COR-L47 (cell line): ENCODE measurements at regions not wholly inside any gene's neighbourhood (a gene's known extent, or its start where the extent isn't known, plus 50 kb on each side); places are given as distances from the start of the nearest gene placed in this dataset.

ENCODE experiments used
- DNase-seq: peaks from one replicate; lab custom pipeline; 2025; lab: John Stamatoyannopoulos, UW

GRCh38 chr20:12022126-12022525, 104.4 kb downstream of the BTBD3 start:
- DNase-seq: no peak

DNA sequence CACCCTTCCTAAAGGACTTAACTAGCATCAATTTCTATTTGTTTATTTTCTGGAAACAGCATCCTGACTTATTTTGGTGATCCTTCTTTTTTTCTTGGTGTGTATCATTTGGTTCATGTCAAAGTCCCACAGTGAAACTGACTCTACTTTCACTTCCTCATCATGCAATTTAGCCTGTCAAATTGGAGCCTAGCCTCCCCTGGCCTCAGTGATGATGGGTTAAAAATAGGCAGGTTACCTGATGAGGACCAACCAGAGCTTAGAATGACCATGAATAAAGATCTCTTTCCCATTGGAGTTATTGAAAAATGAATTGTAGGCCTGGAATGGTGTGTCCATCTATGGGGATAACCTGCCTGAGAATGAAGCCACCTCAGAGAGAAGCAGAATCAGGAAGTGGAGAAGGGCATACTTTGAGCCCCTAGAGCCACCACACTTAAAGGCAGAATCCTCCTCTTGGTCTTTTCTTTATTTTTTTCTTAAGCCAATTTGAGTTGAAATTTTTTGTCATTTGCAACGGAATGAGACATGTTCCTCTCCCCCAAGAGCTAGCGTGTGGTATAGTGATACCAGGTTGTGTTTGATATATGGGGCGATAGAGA, 105.6 kb downstream of the BTBD3 start:
- no peak for DNase-seq

- DNase-seq: no peak
These were observed 111.1 kb downstream of the BTBD3 start for GRCh38 chr20:12028771-12029170.

- DNase-seq: no peak
These were observed 112.8 kb downstream of the BTBD3 start for GRCh38 chr20:12030470-12030869.

DNA sequence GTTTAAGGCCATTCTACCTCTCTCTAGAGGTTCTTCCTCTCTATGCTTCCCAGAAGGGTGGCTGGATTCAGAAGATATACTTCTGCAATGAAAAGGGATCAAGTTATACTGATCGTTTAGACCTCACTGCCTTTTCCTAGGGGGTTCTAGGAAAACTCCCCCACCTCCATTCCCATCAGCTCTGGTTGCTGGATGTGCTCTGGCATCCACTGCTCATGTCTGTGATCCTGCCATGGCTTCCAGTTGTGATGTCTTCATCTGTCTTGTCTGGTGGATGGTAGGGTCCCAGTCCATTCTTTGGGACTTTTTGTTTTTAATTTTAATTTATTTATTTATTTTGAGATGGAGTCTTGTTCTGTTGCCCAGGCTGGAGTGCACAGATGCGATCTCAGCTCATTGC, 118.4 kb downstream of the BTBD3 start:
- DNase-seq: no peak

GRCh38 chr20:12037521-12037920, 119.8 kb downstream of the BTBD3 start:
- no peak for DNase-seq

- peak; percentile 60 for DNase-seq
These were observed 122.6 kb downstream of the BTBD3 start for GRCh38 chr20:12040261-12040660.

DNA sequence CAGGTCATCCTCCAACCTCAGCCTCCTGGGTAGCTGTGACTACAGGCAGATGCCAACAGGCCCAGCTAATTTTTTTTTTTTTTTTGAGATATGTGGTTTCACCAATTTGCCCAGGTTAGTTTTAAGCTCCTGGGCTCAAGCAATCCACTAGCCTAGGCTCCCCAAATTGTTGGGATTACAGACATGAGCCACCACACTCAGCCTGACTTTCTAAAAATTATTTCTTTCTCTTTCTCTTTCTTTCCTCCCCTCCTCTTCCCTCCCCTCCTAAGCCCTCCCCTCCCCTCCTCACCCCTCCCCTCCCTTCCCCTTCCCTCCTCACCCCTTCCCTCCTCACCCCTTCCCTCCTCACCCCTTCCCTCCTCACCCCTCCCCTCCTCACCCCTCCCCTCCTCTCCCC, 127.3 kb downstream of the BTBD3 start:
- no peak for DNase-seq

GRCh38 chr20:12047838-12048432, 130.2 kb downstream of the BTBD3 start:
- no peak for DNase-seq

DNA sequence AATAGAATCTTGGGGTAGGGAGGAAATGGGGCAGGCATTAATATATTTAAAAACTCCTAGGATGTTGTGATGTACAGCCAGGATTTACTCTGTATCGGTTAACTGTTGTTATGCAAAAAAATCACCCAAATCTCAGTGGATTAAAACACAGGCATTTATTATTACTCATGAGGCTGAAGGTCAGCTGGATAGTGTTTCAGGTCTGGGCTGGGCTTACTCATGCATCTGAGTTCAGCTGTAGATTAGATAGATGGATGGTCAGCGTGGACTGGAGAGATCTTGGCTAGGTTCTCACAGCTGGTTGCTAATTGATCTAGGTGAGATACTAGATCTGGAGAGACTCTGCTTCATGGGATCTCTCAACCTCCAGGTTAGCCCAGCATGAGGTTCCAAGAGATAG, 131.4 kb downstream of the BTBD3 start:
- DNase-seq: no peak

DNA sequence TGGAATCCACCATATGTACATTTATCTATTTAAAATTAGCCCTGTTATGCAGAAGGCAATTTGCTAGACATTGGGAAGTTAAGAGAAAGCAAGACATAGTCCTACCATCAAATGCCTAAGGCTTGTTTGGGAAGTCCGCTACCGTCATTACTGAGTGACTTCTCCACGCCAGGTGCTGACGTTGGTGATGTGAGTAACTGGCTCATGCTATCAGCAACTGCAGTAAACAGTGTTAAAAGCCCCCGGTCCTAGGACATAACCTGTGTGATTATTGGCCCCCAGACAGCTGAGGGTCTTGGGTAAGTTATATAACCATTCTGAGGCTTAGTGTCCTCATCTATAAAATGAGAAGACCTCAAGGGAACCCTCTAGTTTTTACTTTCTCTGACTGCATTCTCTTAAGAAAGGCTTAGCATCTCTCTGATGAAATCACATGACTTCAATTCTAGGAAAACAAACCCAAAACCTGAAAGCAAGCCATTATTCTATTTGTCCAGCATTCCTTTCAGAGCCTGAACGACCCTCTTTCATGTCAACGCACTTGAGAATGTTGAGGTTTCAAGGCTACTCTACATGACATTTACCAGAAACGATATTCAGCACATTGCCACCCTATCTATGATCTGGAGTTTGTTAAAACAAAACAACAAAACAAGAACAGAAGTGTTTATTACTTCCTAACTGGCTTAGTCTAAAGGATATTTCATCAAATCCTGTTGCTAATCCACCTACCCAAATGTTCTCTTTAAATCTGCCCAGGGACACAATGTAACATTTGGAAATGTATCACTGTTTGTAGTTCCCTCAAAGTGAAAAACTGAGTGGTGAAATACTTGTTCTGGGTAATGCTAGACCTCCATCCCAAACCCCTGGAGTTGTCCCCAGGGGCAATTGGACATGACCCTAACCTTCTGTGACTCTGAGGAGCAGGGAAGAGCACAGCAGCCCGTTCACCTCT, 133.8 kb downstream of the BTBD3 start:
- DNase-seq: no peak

DNA sequence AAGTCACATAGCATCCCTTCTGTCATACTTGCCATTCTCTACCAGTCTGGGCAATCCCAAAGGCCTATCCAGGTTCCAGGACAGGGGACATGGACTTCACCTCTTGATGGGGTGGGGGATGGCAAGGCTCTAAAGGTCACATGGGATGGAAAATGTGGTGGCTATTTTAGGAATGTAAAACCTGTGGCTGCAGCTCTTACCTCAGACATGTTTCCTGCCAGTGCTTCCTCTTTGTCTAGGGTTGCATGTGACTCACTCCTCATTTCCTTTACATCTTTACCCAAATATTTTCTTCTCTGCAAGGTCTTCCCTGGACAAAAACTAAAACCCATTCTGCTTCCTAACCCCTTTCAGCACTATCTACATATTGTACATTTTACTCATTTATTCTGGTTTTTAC, 135.7 kb downstream of the BTBD3 start:
- DNase-seq: no peak

DNA sequence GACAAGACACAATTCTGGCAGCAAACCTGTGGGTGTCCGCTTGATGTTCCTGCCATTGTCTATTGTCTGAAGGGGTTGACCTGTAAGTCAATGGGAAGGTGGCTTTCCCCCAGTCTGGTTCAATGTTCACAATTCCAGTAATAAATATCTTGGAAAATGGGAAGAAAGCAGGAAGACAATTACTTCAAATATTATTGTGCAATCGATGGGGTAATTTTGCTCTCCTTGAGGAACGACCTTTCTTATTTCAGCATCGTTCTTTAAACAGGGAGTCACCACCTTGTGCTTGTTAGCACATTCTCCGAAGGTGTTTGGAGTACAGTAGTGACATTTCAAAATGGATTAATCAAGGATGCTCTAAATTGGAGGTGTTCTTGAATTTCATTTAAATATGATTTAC, 136.9 kb downstream of the BTBD3 start:
- DNase-seq: no peak

- DNase-seq: no peak
These were observed 137.5 kb downstream of the BTBD3 start for GRCh38 chr20:12055161-12055560.

- DNase-seq: no peak
These were observed 139.1 kb downstream of the BTBD3 start for GRCh38 chr20:12056839-12057238.

- no peak for DNase-seq
These were observed 140.1 kb downstream of the BTBD3 start for GRCh38 chr20:12057778-12058177.

DNA sequence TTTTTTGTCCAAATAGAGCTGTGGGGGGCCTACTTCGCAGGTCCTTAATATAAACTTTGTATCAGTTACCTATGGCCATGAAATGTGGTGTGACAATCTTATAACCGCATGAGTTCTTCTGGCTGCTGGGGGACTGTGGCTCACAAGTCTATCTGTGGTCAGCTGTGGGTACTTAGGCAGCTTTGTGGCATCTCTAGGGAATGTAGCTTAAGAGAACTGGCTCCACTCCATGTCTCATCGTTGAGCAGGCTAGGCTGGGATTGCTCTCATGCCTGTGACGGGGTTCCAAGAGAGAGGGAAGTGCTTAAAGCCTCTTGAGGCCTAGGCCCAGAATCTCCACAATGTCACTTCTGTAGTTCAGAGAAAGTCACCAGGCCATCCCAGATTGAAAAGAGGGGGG, 140.5 kb downstream of the BTBD3 start:
- no peak for DNase-seq

DNA sequence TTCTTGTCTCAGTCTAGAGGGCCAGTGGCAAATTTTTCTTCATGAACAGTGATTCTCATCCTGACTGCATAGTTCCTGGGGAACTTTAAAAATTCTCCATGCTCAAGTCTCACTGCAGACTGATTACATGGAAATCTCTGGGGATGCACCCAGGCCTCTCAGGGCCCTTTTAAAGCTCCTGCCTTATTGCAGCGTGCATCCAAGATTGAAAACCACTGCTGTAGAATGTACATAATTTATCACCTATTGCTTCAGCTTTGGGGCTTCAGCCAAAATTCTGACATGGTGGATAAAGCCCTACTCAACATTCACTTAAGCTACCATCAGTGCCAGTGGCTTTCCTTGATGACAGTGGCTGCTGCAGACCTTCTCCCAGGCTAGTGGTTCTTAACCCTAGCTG, 143.8 kb downstream of the BTBD3 start:
- DNase-seq: no peak

- no peak for DNase-seq
These were observed 145.5 kb downstream of the BTBD3 start for GRCh38 chr20:12063106-12063684.

DNA sequence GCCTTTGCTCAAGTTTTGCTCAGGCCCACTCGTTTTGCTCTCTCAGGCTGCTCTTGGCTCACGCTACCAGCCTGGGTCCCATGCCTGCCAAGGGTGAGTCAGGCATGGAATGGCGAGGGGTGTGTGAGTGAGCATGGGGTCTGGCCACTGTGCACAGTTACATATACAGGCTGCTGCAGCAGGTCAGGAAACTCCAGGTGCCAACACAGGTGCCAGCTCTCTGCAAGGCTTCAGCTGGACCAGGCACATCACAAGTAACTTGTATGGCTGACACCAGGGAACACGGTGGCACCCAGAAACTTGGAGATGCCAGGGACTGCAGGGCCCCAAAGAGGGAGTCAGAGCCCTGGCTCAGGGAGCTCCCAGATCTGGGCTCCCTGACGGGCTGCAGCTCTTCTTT, 146.8 kb downstream of the BTBD3 start:
- DNase-seq: no peak

DNA sequence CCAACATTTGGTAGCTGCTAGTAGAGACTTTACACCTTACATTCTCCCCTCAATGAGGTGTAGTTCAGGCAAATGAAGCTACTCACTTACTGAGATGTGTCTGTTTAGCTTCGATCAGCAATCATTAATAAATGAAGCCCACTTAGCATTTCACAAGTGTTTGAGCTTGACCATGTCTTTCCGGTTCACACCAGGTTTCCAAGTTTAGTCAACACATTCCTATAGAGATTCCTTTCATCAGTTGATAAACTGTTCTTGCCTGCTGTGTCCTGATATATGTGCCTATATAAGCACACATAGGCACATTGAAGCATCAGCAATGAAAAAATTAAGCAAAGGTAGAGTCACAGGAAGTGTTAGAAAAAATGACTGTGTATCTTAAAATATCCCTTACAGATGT, 150.0 kb downstream of the BTBD3 start:
- no peak for DNase-seq

DNA sequence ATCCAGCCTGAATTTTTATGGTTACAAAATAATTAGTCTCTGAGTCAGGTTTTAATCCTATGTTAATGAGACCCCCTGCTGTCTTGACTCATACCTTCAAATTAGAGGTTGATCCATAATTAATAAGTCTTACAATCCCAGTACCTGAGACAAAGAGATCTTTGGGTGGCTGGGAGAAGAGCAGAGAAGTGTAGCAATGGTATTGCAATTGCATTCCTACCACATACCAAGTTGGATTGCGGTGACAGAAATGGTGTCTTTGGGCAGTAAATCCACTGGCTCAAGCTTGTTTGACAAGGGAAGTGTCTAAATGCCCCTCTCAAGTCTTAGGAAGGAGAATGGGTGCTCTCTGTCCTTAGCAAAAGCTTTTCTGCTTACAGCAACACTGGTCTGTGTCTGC, 150.4 kb downstream of the BTBD3 start:
- no peak for DNase-seq

- no peak for DNase-seq
These were observed 151.5 kb downstream of the BTBD3 start for GRCh38 chr20:12069181-12069580.
